Pancreas (tissue), 10 donors: ENCODE measurements at regions not wholly inside any gene's neighbourhood (a gene's known extent, or its start where the extent isn't known, plus 50 kb on each side); places are given as distances from the start of the nearest gene placed in this dataset.

Experiments used
- ATAC-seq, 4 donors: fragments of 200-7000 bp; cut with Tn5 transposase; one replicate each; pipeline versions ENCODE4 v1.8.0 to v1.9.1; 2020; ENCODE audit warnings: mild to moderate bottlenecking in 4 of 4, moderate library complexity in 4 of 4
- DNase-seq, 6 donors: peaks; one replicate each; pipeline ENCODE4 v3.0.0-alpha.2; 2020
- FAIRE-seq: peaks from 2 replicates; lab custom pipeline; 2012; peaks lifted over from hg19 to GRCh38; lab: Jason Lieb, UNC
- H3K27ac ChIP-seq, 4 donors: fragments of 200-600 bp; sonication (generic); 1 replicate in 3 of 4; 2 replicates in 1 of 4; pipeline versions ENCODE4 v1.5.0 to v1.8.0; 2020
- H3K27me3 ChIP-seq, 4 donors: fragments of 200-600 bp; one replicate each; pipeline ENCODE4 v1.8.0; 2021
- H3K36me3 ChIP-seq, 3 donors: fragments of 200-600 bp; sonication (generic) in 1 of 3; one replicate each; pipeline versions ENCODE4 v1.5.0 to v1.8.0; 2020 to 2021
- H3K4me1 ChIP-seq, 3 donors: fragments of 200-600 bp; one replicate each; pipeline ENCODE4 v1.8.0; 2021
- H3K4me3 ChIP-seq, 4 donors: fragments of 200-600 bp; sonication (generic) in 2 of 4; one replicate each; pipeline versions ENCODE4 v1.5.0 to v1.8.0; 2020 to 2021
- H3K9me3 ChIP-seq, 4 donors: fragments of 200-600 bp; one replicate each; pipeline ENCODE4 v1.8.0; 2021
- WGBS, 2 donors: extraction: QIAGEN DNeasy Blood & Tissue Kit; methylation state at CpG; one replicate each; pipeline ENCODE4 v1.1.7; 2013; 5-methylcytosine and 5-hydroxymethylcytosine counted together
- intact Hi-C, 3 donors: fragments of 100-400 bp; cut with DNase I; formaldehyde crosslinking; loops; one replicate each; pipeline versions ENCODE4 v1.11.1 to v1.14.2; 2022
- TF ChIP-seq, protein P1 (sequence below), 4 donors: fragments of 200-600 bp; sonication (generic) in 3 of 4; IDR thresholded peaks; one replicate each; pipeline versions ENCODE4 v1.5.0 to v1.8.0; 2021; ENCODE audit warnings: antibody characterized with exemption in 4 of 4
- donor health status: healthy with polysubstance abuse.
- donor health status: DM: no; HTN: no; CAD: no; lungs with moderate emphysema.
- donor health status: DM: no; HTN: no; CAD: no.
- donor health status: control.
- donor health status: control.
- donor health status: Bipolar disorder and iron deficiency.
- donor health status: DM: yes; HTN: yes; CAD: no.
- donor health status: DM: no; HTN: no; CAD: no.
- donor health status: DM: no; HTN: no; CAD: no.
- donor health status: DM: yes; HTN: yes; CAD: no.

DNA sequence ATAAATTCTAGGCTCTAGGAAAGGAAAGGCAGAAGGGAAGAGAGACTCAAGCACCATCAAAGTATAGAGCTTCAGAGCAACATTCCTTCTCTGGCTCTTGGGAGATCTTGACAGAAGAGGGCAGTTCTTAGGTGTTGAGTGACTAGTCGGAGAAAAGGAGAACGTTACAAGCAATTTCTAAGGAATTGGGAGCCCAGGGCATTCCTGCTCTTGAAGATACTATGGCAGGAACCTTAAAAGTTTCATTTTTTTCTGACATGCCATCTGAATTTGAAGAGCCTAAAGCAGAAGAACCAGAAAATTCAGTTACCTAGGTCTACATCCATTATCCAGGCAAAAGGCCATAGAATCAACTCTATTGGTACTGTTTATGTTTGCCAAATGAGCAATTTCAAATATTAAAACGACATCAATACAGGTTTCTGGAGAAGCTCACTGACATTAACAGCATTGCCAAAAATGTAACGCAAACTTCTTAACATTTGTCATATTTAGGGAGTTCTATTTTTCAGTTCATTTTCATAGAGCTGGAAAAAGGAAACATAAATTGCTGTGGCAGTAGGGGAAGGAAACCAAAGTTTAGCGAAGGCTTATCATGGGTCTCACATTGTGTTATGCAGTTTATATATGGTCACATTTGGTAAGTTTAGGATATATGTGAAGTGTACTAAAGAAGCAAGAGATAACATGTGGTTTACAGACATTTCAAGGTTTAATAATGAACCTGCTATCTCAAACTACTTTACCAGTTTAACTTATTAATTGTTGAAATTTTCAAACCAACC is 210.1 kb upstream of the NRIP1 start:
- DNase-seq (no peak), ATAC-seq (no peak), FAIRE-seq (no peak)
- Histone ChIP-seq H3K4me1 (no peaks in the 10 kb centered on the region), H3K36me3 (no peaks in the 10 kb centered on the region), H3K27me3 (no peaks in the 10 kb centered on the region), H3K9me3 (no peaks in the 10 kb centered on the region), H3K4me3 (no peak overlapping the region), H3K27ac (no peak overlapping the region)
- TF ChIP-seq, protein P1, sequence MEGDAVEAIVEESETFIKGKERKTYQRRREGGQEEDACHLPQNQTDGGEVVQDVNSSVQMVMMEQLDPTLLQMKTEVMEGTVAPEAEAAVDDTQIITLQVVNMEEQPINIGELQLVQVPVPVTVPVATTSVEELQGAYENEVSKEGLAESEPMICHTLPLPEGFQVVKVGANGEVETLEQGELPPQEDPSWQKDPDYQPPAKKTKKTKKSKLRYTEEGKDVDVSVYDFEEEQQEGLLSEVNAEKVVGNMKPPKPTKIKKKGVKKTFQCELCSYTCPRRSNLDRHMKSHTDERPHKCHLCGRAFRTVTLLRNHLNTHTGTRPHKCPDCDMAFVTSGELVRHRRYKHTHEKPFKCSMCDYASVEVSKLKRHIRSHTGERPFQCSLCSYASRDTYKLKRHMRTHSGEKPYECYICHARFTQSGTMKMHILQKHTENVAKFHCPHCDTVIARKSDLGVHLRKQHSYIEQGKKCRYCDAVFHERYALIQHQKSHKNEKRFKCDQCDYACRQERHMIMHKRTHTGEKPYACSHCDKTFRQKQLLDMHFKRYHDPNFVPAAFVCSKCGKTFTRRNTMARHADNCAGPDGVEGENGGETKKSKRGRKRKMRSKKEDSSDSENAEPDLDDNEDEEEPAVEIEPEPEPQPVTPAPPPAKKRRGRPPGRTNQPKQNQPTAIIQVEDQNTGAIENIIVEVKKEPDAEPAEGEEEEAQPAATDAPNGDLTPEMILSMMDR (IDR thresholded peaks at IDR 0.05): no peak
- intact Hi-C loops: no loop called here
- 70 to 72% methylated on average over 5 of the region's 5 CpGs for WGBS, 2 donors

DNA sequence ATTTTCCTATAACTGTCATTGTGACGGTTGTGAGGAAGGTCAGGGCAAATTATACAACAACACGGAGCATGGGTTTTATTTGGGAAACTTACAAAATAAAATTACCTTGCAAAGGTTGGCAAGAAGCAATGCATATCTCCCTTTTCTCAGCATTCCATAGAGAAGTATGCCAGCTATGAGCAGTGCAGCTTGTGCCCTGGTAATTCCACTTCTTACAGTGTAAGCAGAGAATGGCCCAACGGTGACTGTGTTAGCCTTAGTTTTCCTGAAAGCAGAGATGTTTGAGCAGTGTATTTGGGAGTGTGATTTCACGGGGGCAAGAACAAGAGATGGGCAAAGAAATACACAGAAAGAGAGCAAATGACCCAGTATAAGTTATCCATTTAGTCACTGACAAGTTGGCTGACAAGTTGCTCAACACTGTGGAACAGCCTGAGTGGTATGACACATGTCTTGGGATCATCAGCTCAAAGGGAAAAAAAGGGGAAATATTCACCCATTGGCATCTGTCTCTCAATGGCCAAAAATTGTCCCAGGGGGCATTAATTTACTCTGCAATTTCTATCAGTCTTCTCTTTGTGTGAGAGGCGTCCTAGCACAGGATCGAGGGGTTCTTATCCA is 210.9 kb upstream of the NRIP1 start:
- FAIRE-seq: no peak
- Histone ChIP-seq H3K27me3 (no peaks in the 10 kb centered on the region), H3K4me3 (no peak overlapping the region), H3K27ac (no peak overlapping the region), H3K4me1 (no peaks in the 10 kb centered on the region), H3K9me3 (no peaks in the 10 kb centered on the region), H3K36me3 (no peaks in the 10 kb centered on the region)
- peak; percentile 38 to 56 (median 43) for ATAC-seq
- intact Hi-C loops: no loop called here
- TF ChIP-seq, protein P1 (IDR thresholded peaks at IDR 0.05): no peak
- WGBS, 2 donors: 51 to 57% methylated on average over 6 of the region's 6 CpGs
- DNase-seq: no peak

DNA sequence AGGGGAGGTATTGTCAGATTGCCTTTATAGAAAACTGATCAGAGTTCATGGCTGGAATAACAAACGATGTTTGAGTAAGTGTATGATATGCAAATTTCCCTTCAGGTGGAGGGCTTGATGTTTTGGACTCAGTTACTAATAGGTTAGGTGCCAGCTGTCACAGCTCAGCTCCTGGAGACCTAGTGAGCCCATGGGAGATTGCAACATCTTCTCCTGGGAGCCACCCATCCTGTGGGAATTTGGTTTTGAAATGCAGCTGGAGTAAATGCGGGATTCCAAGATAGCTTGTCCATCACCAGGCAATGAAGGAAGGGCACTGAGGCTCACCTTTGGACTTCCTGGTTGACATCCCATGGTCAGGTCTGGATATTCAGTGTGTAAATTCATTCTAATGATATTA is 211.4 kb upstream of the NRIP1 start:
- no peaks in the 10 kb centered on the region for H3K9me3 ChIP-seq
- DNase-seq (peak in 3 of 6 donors; percentile 36 to 62 (median 54)), ATAC-seq (peak; percentile 62 to 88 (median 73)), FAIRE-seq (no peak)
- no peaks in the 10 kb centered on the region for H3K4me1 ChIP-seq
- intact Hi-C loops: no loop called here
- H3K36me3 ChIP-seq: no peaks in the 10 kb centered on the region
- WGBS, 2 donors: 30 to 31% methylated on average over 2 of the region's 2 CpGs
- H3K27me3 ChIP-seq: no peaks in the 10 kb centered on the region
- TF ChIP-seq, protein P1 (IDR thresholded peaks at IDR 0.05): no peak
- no peak overlapping the region for H3K27ac ChIP-seq
- no peak overlapping the region for H3K4me3 ChIP-seq

DNA sequence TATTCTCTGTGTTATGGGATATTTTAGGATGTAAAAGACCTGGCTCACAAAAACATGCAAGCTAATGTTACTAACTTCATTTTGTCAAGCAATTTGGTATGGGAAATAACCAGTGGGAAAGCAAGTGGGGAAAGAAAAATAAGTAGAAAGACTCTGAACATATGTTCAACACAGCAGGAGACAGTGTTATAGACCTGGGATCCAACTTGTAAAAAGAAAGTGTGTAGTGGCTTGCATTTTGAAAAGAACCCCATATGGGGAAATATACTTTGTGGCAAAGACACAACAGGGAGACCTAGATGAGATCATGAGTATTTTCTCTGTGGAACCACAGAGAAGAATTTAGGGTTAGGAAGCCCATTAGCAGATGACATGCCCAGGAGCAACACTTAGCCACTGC is 212.7 kb upstream of the NRIP1 start:
- TF ChIP-seq, protein P1 (IDR thresholded peaks at IDR 0.05): no peak
- no peaks in the 10 kb centered on the region for H3K9me3 ChIP-seq
- no peak for ATAC-seq
- H3K27me3 ChIP-seq: no peaks in the 10 kb centered on the region
- intact Hi-C loops: no loop called here
- no peak overlapping the region for H3K27ac ChIP-seq
- H3K36me3 ChIP-seq: no peaks in the 10 kb centered on the region
- FAIRE-seq: no peak
- no peak overlapping the region for H3K4me3 ChIP-seq
- no peak for DNase-seq
- no peaks in the 10 kb centered on the region for H3K4me1 ChIP-seq

- DNase-seq: no peak
- no peak for FAIRE-seq
- no peaks in the 10 kb centered on the region for H3K36me3 ChIP-seq
- TF ChIP-seq, protein P1 (IDR thresholded peaks at IDR 0.05): no peak
- 90% methylated on average over 5 of the region's 5 CpGs for WGBS, 2 donors
- no peak for ATAC-seq
- H3K9me3 ChIP-seq: no peaks in the 10 kb centered on the region
- intact Hi-C loops: no loop called here
- H3K27me3 ChIP-seq: no peaks in the 10 kb centered on the region
- H3K4me3 ChIP-seq: no peak overlapping the region
- H3K27ac ChIP-seq: no peak overlapping the region
- H3K4me1 ChIP-seq: peaks cover 0 to 2% (median 0%) of the 10 kb centered on the region in 3 donors
Measured at GRCh38 chr21:15278279-15278678, 213.5 kb upstream of the NRIP1 start.
